ENCODE measurements at regions not wholly inside any gene's neighbourhood (a gene's known extent, or its start where the extent isn't known, plus 50 kb on each side); places are given as distances from the start of the nearest gene placed in this dataset.
"Not testable (repeated sequence)": the region's sequence is repeated elsewhere in the genome, so short reads cannot be mapped to it uniquely, and the experiment has no call there.

GRCh38 chr2:192536922-192537624, 342.3 kb upstream of the TMEFF2 start:
- Histone ChIP-seq H3K36me3 (ENCODE audit: control insufficient read depth in 2 of 3, insufficient read depth in 3 of 3, low read length in 3 of 3) (no peaks in the 10 kb centered on the region), H3K9ac (ENCODE audit: low read length in 3 of 3) (no peak overlapping the region), H3K27me3 (ENCODE audit: control insufficient read depth, insufficient read depth, low read length) (no peaks in the 10 kb centered on the region), H3K4me3 (ENCODE audit: low read length in 3 of 3) (no peak overlapping the region), H3K9me3 (ENCODE audit: control insufficient read depth in 2 of 3, insufficient read depth in 1 of 3, low read length in 3 of 3) (no peaks in the 10 kb centered on the region), H3K27ac (ENCODE audit: low read depth in 2 of 2, low read length in 2 of 2) (no peak overlapping the region), H3K4me1 (ENCODE audit: control insufficient read depth in 2 of 3, insufficient read depth in 2 of 3, low read depth in 1 of 3, low read length in 3 of 3) (no peaks in the 10 kb centered on the region)
- FAIRE-seq, result no peak
- no peak for DNase-seq
- intact Hi-C loops (cut with DNase I), result no loop called here
- TF ChIP-seq, protein P1, sequence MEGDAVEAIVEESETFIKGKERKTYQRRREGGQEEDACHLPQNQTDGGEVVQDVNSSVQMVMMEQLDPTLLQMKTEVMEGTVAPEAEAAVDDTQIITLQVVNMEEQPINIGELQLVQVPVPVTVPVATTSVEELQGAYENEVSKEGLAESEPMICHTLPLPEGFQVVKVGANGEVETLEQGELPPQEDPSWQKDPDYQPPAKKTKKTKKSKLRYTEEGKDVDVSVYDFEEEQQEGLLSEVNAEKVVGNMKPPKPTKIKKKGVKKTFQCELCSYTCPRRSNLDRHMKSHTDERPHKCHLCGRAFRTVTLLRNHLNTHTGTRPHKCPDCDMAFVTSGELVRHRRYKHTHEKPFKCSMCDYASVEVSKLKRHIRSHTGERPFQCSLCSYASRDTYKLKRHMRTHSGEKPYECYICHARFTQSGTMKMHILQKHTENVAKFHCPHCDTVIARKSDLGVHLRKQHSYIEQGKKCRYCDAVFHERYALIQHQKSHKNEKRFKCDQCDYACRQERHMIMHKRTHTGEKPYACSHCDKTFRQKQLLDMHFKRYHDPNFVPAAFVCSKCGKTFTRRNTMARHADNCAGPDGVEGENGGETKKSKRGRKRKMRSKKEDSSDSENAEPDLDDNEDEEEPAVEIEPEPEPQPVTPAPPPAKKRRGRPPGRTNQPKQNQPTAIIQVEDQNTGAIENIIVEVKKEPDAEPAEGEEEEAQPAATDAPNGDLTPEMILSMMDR (IDR thresholded peaks at IDR 0.05; ENCODE audit: borderline replicate concordance, extremely low read depth, insufficient read depth), result no peak

DNA sequence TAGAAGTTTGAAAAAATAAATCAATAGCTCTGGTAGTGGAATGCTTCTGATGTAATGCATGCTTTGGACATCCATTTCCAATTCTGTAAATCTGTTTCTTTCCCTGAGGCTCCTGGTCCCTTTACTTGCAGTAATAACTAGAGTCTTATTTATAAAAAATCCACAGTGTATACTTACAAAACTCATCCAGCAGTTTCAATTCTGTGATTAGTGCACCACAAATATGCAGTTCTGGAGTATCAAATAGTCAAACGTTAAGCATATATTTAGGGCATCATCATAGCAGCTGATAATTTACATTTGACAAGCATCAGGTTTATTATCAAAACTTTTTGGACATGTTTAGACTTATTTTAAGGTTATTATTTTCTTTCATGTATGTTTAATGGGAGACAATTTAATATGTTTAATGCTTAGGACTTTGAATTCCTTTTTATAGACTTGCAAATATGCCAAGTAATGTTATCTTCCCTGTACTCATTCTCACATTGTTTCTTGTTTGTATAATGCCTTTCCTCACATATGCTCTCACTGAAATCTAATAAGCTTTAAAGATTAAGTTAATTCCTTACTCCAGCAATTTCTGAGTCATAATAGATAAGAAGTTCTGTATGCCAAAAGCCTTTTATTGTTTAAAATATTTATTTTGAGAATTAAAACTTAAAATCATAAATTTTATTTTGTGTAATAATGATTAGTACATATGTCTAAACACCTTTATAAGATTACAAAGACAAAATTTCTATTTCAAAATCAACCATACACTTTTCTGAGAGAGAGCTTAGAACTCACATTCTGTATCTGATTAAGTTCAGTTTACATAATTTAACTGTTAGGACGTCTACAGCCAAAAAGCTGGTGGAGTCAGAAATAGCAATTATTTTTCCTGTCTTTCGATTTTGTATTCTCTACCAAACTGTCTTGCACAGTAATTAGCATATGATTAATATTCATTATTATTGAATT, 341.5 kb upstream of the TMEFF2 start:
- no peak overlapping the region for H3K4me3 ChIP-seq (ENCODE audit: low read length in 3 of 3)
- intact Hi-C loops (cut with DNase I), result no loop called here
- H3K27ac ChIP-seq (ENCODE audit: low read depth in 2 of 2, low read length in 2 of 2), result no peak overlapping the region
- H3K9me3 ChIP-seq (ENCODE audit: control insufficient read depth in 2 of 3, insufficient read depth in 1 of 3, low read length in 3 of 3), result no peaks in the 10 kb centered on the region
- H3K4me1 ChIP-seq (ENCODE audit: control insufficient read depth in 2 of 3, insufficient read depth in 2 of 3, low read depth in 1 of 3, low read length in 3 of 3), result no peaks in the 10 kb centered on the region
- H3K27me3 ChIP-seq (ENCODE audit: control insufficient read depth, insufficient read depth, low read length), result no peaks in the 10 kb centered on the region
- TF ChIP-seq, protein P1 (IDR thresholded peaks at IDR 0.05; ENCODE audit: borderline replicate concordance, extremely low read depth, insufficient read depth), result no peak
- H3K9ac ChIP-seq (ENCODE audit: low read length in 3 of 3), result no peak overlapping the region
- FAIRE-seq (no peak), DNase-seq (no peak)
- no peaks in the 10 kb centered on the region for H3K36me3 ChIP-seq (ENCODE audit: control insufficient read depth in 2 of 3, insufficient read depth in 3 of 3, low read length in 3 of 3)

GRCh38 chr2:192534072-192534471, 339.3 kb upstream of the TMEFF2 start:
- no peak for FAIRE-seq
- Histone ChIP-seq H3K9me3 (ENCODE audit: control insufficient read depth in 2 of 3, insufficient read depth in 1 of 3, low read length in 3 of 3) (no peaks in the 10 kb centered on the region), H3K9ac (ENCODE audit: low read length in 3 of 3) (no peak overlapping the region), H3K27me3 (ENCODE audit: control insufficient read depth, insufficient read depth, low read length) (no peaks in the 10 kb centered on the region), H3K4me3 (ENCODE audit: low read length in 3 of 3) (no peak overlapping the region), H3K4me1 (ENCODE audit: control insufficient read depth in 2 of 3, insufficient read depth in 2 of 3, low read depth in 1 of 3, low read length in 3 of 3) (no peaks in the 10 kb centered on the region), H3K36me3 (ENCODE audit: control insufficient read depth in 2 of 3, insufficient read depth in 3 of 3, low read length in 3 of 3) (no peaks in the 10 kb centered on the region), H3K27ac (ENCODE audit: low read depth in 2 of 2, low read length in 2 of 2) (no peak overlapping the region)
- no peak for DNase-seq
- TF ChIP-seq, protein P1 (IDR thresholded peaks at IDR 0.05; ENCODE audit: borderline replicate concordance, extremely low read depth, insufficient read depth), result no peak
- intact Hi-C loops (cut with DNase I), result no loop called here

GRCh38 chr2:192524642-192525251, 330.0 kb upstream of the TMEFF2 start:
- intact Hi-C loops (cut with DNase I); DNase-seq; H3K9me3 ChIP-seq (ENCODE audit: control insufficient read depth in 2 of 3, insufficient read depth in 1 of 3, low read length in 3 of 3); FAIRE-seq; H3K27ac ChIP-seq (ENCODE audit: low read depth in 2 of 2, low read length in 2 of 2); H3K36me3 ChIP-seq (ENCODE audit: control insufficient read depth in 2 of 3, insufficient read depth in 3 of 3, low read length in 3 of 3); H3K4me3 ChIP-seq (ENCODE audit: low read length in 3 of 3); H3K4me1 ChIP-seq (ENCODE audit: control insufficient read depth in 2 of 3, insufficient read depth in 2 of 3, low read depth in 1 of 3, low read length in 3 of 3); H3K27me3 ChIP-seq (ENCODE audit: control insufficient read depth, insufficient read depth, low read length); H3K9ac ChIP-seq (ENCODE audit: low read length in 3 of 3): not testable (repeated sequence)

GRCh38 chr2:192524214-192524613, 329.5 kb upstream of the TMEFF2 start:
- intact Hi-C loops (cut with DNase I); H3K36me3 ChIP-seq (ENCODE audit: control insufficient read depth in 2 of 3, insufficient read depth in 3 of 3, low read length in 3 of 3); DNase-seq; H3K9me3 ChIP-seq (ENCODE audit: control insufficient read depth in 2 of 3, insufficient read depth in 1 of 3, low read length in 3 of 3); FAIRE-seq; H3K9ac ChIP-seq (ENCODE audit: low read length in 3 of 3); H3K27me3 ChIP-seq (ENCODE audit: control insufficient read depth, insufficient read depth, low read length); H3K27ac ChIP-seq (ENCODE audit: low read depth in 2 of 2, low read length in 2 of 2); H3K4me3 ChIP-seq (ENCODE audit: low read length in 3 of 3); H3K4me1 ChIP-seq (ENCODE audit: control insufficient read depth in 2 of 3, insufficient read depth in 2 of 3, low read depth in 1 of 3, low read length in 3 of 3): not testable (repeated sequence)
